ENCODE measurements at regions not wholly inside any gene's neighbourhood (a gene's known extent, or its start where the extent isn't known, plus 50 kb on each side); places are given as distances from the start of the nearest gene placed in this dataset.
A peak's percentile ranks its signal among the peaks of the same experiment; 100 is the strongest.

GRCh38 chr21:38741092-38741949, 64.4 kb upstream of the ETS2 start:
- intact Hi-C loops (cut with DNase I; ENCODE audit: low total_unique reads) (no loop called here), in situ Hi-C loops (cut with MboI; ENCODE audit: low pct_ligation_motif_present in 1 of 4, low pct_unique_long_range_greater_than_20kb in 1 of 4, low sequenced_read_pairs in 3 of 4) (no loop called here)
- no peaks in the 10 kb centered on the region for H3K27me3 ChIP-seq
- WGBS, 2 donors (ENCODE audit: low coverage in 1 of 2): 86 to 90% methylated on average over 2 to 5 of the region's 5 CpGs
- H3K27ac ChIP-seq: peak overlapping the region; percentile 50 to 75 (median 70)
- DNase-seq: no peak
- TF ChIP-seq EP300 (IDR thresholded peaks at IDR 0.05; ENCODE audit: low read depth) (no peak), POLR2A (IDR thresholded peaks at IDR 0.05) (no peak), CTCF (IDR thresholded peaks at IDR 0.05) (no peak), POLR2AphosphoS5 (IDR thresholded peaks at IDR 0.05) (no peak)
- no peaks in the 10 kb centered on the region for H3K9me3 ChIP-seq
- peaks cover 3 to 28% (median 15%) of the 10 kb centered on the region in 4 donors for H3K4me1 ChIP-seq
- H3K4me3 ChIP-seq: no peak overlapping the region
- no peaks in the 10 kb centered on the region for H3K36me3 ChIP-seq

DNA sequence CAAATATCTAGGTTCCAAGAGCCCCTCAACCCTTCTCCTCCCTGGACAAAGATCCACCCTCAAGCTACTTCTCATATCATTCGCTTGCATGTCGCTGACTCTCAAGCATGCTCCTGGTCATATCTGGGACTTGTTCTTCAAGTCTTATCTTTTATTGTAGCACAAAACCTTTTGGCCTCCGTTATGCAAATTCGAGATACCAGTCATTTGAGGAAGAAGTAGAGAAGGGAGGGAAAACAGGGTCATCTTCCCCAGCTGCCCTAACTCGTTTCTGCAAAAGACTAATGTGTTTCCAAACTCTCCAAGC, 63.8 kb upstream of the ETS2 start:
- DNase-seq: no peak
- peak overlapping the region; percentile 50 to 75 (median 70) for H3K27ac ChIP-seq

DNA sequence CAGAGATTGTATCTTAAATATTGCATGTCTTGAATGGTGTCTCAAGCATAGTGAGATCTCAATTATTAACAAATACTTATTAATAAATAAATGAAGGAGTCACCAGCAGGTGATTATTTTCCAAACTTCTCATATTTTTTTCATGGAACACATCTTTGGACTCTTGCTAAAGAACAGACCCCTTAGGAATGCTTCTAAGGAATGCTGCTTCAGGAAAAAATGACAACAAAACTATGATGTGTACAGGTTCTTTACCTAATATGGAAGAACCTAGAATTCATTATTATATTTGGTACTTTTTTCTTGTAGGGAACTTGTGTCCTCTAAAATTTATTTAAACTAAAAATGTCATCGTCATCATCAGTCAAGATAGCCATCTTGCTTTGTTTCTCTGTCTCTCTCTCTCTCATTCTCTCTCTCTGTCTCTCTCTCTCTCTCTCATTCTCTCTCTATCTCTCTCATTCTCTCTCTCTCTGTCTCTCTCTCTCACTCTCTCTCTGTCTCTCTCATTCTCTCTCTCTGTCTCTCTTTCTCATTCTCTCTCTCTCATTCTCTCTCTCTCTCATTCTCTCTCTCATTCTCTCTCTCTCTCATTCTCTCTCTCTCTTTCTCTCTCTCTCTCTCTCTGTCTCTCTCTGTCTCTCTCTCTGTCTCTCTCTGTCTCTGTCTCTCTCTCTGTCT, 63.0 kb upstream of the ETS2 start:
- in situ Hi-C loops (cut with MboI; ENCODE audit: low pct_ligation_motif_present in 1 of 4, low pct_unique_long_range_greater_than_20kb in 1 of 4, low sequenced_read_pairs in 3 of 4) (no loop called here), intact Hi-C loops (cut with DNase I; ENCODE audit: low total_unique reads) (no loop called here)
- Histone ChIP-seq H3K4me1 (peaks cover 3 to 37% (median 18%) of the 10 kb centered on the region in 4 donors), H3K27me3 (no peaks in the 10 kb centered on the region), H3K9me3 (no peaks in the 10 kb centered on the region), H3K4me3 (no peak overlapping the region), H3K27ac (peak overlapping the region in 3 of 4 donors; percentile 69 to 75 (median 71)), H3K36me3 (no peaks in the 10 kb centered on the region)
- no peak for DNase-seq
- 71 to 87% methylated on average over 1 of the region's 1 CpG for WGBS, 2 donors (ENCODE audit: low coverage in 1 of 2)
- TF ChIP-seq EP300 (IDR thresholded peaks at IDR 0.05; ENCODE audit: low read depth) (no peak), CTCF (IDR thresholded peaks at IDR 0.05) (no peak), POLR2A (IDR thresholded peaks at IDR 0.05) (no peak), POLR2AphosphoS5 (IDR thresholded peaks at IDR 0.05) (no peak)

More for the DNA sequence above, 63.8 kb upstream of the ETS2 start:
- TF ChIP-seq EP300 (IDR thresholded peaks at IDR 0.05; ENCODE audit: low read depth) (no peak), CTCF (IDR thresholded peaks at IDR 0.05) (no peak)
- 33 to 48% methylated on average over 1 to 5 of the region's 5 CpGs for WGBS, 2 donors (ENCODE audit: low coverage in 1 of 2)
- Histone ChIP-seq H3K4me3 (no peak overlapping the region), H3K4me1 (peaks cover 3 to 29% (median 15%) of the 10 kb centered on the region in 4 donors), H3K9me3 (no peaks in the 10 kb centered on the region), H3K36me3 (no peaks in the 10 kb centered on the region), H3K27me3 (no peaks in the 10 kb centered on the region)
- in situ Hi-C loops (cut with MboI; ENCODE audit: low pct_ligation_motif_present in 1 of 4, low pct_unique_long_range_greater_than_20kb in 1 of 4, low sequenced_read_pairs in 3 of 4): no loop called here
- intact Hi-C loops (cut with DNase I; ENCODE audit: low total_unique reads): no loop called here

GRCh38 chr21:38743772-38744529, 61.8 kb upstream of the ETS2 start:
- TF ChIP-seq EP300 (IDR thresholded peaks at IDR 0.05; ENCODE audit: low read depth): no peak
- no peak for TF ChIP-seq POLR2AphosphoS5 (IDR thresholded peaks at IDR 0.05)
- TF ChIP-seq CTCF (IDR thresholded peaks at IDR 0.05): no peak
- no peak for TF ChIP-seq POLR2A (IDR thresholded peaks at IDR 0.05)
- DNase-seq: no peak
- H3K36me3 ChIP-seq: no peaks in the 10 kb centered on the region
- WGBS, 2 donors (ENCODE audit: low coverage in 1 of 2): 77 to 79% methylated on average over 8 to 21 of the region's 21 CpGs
- no peaks in the 10 kb centered on the region for H3K27me3 ChIP-seq
- H3K4me1 ChIP-seq: peaks cover 3 to 46% (median 19%) of the 10 kb centered on the region in 4 donors
- no peak overlapping the region for H3K4me3 ChIP-seq
- H3K27ac ChIP-seq: no peak overlapping the region
- intact Hi-C loops (cut with DNase I; ENCODE audit: low total_unique reads): no loop called here
- in situ Hi-C loops (cut with MboI; ENCODE audit: low pct_ligation_motif_present in 1 of 4, low pct_unique_long_range_greater_than_20kb in 1 of 4, low sequenced_read_pairs in 3 of 4): no loop called here
- H3K9me3 ChIP-seq: no peaks in the 10 kb centered on the region
